ENCODE measurements at regions not wholly inside any gene's neighbourhood (a gene's known extent, or its start where the extent isn't known, plus 50 kb on each side); places are given as distances from the start of the nearest gene placed in this dataset.

GRCh38 chr3:150050510-150050909, 79.8 kb upstream of the PFN2 start:
- FAIRE-seq: no peak
- no peaks in the 10 kb centered on the region for H3K4me1 ChIP-seq
- no peak for DNase-seq (ENCODE audit: low read depth in 1 of 2, low spot score in 1 of 2)
- no peak overlapping the region for H3K4me3 ChIP-seq
- 87% methylated on average over 25 of the region's 25 CpGs for WGBS (ENCODE audit: missing lambda C conversion rate)
- no peak for TF ChIP-seq CHD4 (IDR thresholded peaks at IDR 0.05; ENCODE audit: borderline replicate concordance)
- TF ChIP-seq MAZ (IDR thresholded peaks at IDR 0.05; ENCODE audit: borderline replicate concordance, low read depth, low read length): no peak
- TF ChIP-seq TFCP2L1 (CRISPR knock-in tag; IDR thresholded peaks at IDR 0.05): no peak
- TF ChIP-seq CHD2 (IDR thresholded peaks at IDR 0.05; ENCODE audit: low read length, partially characterized antibody): no peak
- TF ChIP-seq SREBF2 (IDR thresholded peaks at IDR 0.05): no peak
- TF ChIP-seq POLR2A (IDR thresholded peaks at IDR 0.05; ENCODE audit: low read length): no peak
- TF ChIP-seq RAD21 (conservative IDR thresholded peaks at IDR 0.05 in 1 of 2, IDR thresholded peaks at IDR 0.05 in 1 of 2): no peak
- no peak for TF ChIP-seq PHF8 (IDR thresholded peaks at IDR 0.05; ENCODE audit: borderline replicate concordance, low read depth)
- TF ChIP-seq FOSL2 (IDR thresholded peaks at IDR 0.05): no peak
- TF ChIP-seq FOSL2 (CRISPR knock-in tag; IDR thresholded peaks at IDR 0.05): no peak
- TF ChIP-seq CBX8 (IDR thresholded peaks at IDR 0.05): no peak
- TF ChIP-seq HEYL (CRISPR knock-in tag; IDR thresholded peaks at IDR 0.05): no peak
- no peak for TF ChIP-seq ESRRA (IDR thresholded peaks at IDR 0.05; ENCODE audit: borderline replicate concordance, low read length)
- no peak for TF ChIP-seq TP53 (CRISPR knock-in tag; IDR thresholded peaks at IDR 0.05)
- TF ChIP-seq CEBPB (IDR thresholded peaks at IDR 0.05): no peak
- TF ChIP-seq KDM5A (IDR thresholded peaks at IDR 0.05): no peak
- no peak for TF ChIP-seq FOSB (CRISPR knock-in tag; IDR thresholded peaks at IDR 0.05)
- TF ChIP-seq JUNB (IDR thresholded peaks at IDR 0.05): no peak
- no peak for TF ChIP-seq RFX5 (IDR thresholded peaks at IDR 0.05)
- TF ChIP-seq, protein P1, sequence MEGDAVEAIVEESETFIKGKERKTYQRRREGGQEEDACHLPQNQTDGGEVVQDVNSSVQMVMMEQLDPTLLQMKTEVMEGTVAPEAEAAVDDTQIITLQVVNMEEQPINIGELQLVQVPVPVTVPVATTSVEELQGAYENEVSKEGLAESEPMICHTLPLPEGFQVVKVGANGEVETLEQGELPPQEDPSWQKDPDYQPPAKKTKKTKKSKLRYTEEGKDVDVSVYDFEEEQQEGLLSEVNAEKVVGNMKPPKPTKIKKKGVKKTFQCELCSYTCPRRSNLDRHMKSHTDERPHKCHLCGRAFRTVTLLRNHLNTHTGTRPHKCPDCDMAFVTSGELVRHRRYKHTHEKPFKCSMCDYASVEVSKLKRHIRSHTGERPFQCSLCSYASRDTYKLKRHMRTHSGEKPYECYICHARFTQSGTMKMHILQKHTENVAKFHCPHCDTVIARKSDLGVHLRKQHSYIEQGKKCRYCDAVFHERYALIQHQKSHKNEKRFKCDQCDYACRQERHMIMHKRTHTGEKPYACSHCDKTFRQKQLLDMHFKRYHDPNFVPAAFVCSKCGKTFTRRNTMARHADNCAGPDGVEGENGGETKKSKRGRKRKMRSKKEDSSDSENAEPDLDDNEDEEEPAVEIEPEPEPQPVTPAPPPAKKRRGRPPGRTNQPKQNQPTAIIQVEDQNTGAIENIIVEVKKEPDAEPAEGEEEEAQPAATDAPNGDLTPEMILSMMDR (IDR thresholded peaks at IDR 0.05): no peak
- CTCF ChIA-PET: no interaction called here
- H3K9me3 ChIP-seq: no peaks in the 10 kb centered on the region
- no peak overlapping the region for H3K27ac ChIP-seq
- no peak overlapping the region for H3K4me2 ChIP-seq
- POLR2A ChIA-PET: no interaction called here
- no peak for ATAC-seq

DNA sequence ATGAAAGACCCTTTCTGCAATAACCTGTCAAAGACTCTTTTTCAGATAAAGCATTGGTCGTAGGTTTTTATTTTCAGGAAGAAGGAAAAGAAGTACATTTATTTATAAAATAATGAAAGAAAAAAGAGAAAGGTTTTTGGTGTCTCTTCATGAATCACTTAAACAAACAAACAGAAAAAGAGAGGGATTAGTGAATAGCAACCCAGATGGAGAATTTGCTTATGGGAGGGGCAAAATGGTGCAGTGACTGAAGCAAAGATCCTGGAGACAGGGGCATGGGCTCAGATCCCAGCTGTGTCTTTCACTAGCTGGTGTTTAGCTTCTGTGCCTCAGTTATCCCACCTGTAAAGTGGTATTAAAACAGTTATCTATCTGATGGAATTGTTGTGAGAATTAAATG, 78.6 kb upstream of the PFN2 start:
- WGBS (ENCODE audit: missing lambda C conversion rate): 61% methylated on average over 1 of the region's 1 CpG
- FAIRE-seq (no peak), ATAC-seq (no peak), DNase-seq (ENCODE audit: low read depth in 1 of 2, low spot score in 1 of 2) (no peak)
- Histone ChIP-seq H3K4me1 (no peaks in the 10 kb centered on the region), H3K4me3 (no peak overlapping the region), H3K4me2 (no peak overlapping the region), H3K9me3 (no peaks in the 10 kb centered on the region), H3K27ac (no peak overlapping the region)
- no peak for TF ChIP-seq JUN (IDR thresholded peaks at IDR 0.05)
- TF ChIP-seq ATOH8 (CRISPR knock-in tag; IDR thresholded peaks at IDR 0.05; ENCODE audit: low read depth): no peak
- no peak for TF ChIP-seq HOXA7 (CRISPR knock-in tag; IDR thresholded peaks at IDR 0.05)
- TF ChIP-seq ZFP36 (IDR thresholded peaks at IDR 0.05; ENCODE audit: borderline replicate concordance, partially characterized antibody): no peak
- no peak for TF ChIP-seq MYC (IDR thresholded peaks at IDR 0.05; ENCODE audit: borderline replicate concordance, low read length)
- no peak for TF ChIP-seq KDM1A (IDR thresholded peaks at IDR 0.05; ENCODE audit: low read depth)
- no peak for TF ChIP-seq CHD4 (IDR thresholded peaks at IDR 0.05; ENCODE audit: borderline replicate concordance)
- TF ChIP-seq FOXS1 (CRISPR knock-in tag; IDR thresholded peaks at IDR 0.05): no peak
- TF ChIP-seq REST (IDR thresholded peaks at IDR 0.05): no peak
- TF ChIP-seq FOSB (CRISPR knock-in tag; IDR thresholded peaks at IDR 0.05): no peak
- TF ChIP-seq PHF8 (IDR thresholded peaks at IDR 0.05; ENCODE audit: borderline replicate concordance, low read depth): no peak
- TF ChIP-seq POLR2AphosphoS2 (conservative IDR thresholded peaks at IDR 0.05; ENCODE audit: low read length): no peak
- TF ChIP-seq HOXB13 (CRISPR knock-in tag; IDR thresholded peaks at IDR 0.05; ENCODE audit: low read depth): no peak
- TF ChIP-seq ELK1 (IDR thresholded peaks at IDR 0.05; ENCODE audit: low read depth, low read length): no peak
- TF ChIP-seq RFX5 (IDR thresholded peaks at IDR 0.05): no peak
- TF ChIP-seq RARB (CRISPR knock-in tag; IDR thresholded peaks at IDR 0.05): no peak
- TF ChIP-seq ZSCAN20 (CRISPR knock-in tag; IDR thresholded peaks at IDR 0.05): no peak
- TF ChIP-seq, protein P2, sequence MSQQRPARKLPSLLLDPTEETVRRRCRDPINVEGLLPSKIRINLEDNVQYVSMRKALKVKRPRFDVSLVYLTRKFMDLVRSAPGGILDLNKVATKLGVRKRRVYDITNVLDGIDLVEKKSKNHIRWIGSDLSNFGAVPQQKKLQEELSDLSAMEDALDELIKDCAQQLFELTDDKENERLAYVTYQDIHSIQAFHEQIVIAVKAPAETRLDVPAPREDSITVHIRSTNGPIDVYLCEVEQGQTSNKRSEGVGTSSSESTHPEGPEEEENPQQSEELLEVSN (IDR thresholded peaks at IDR 0.05; ENCODE audit: borderline replicate concordance, low read depth): no peak
- ChIA-PET CTCF (no interaction called here), POLR2A (no interaction called here)

Measured in A549 (cell line).